ENCODE measurements at regions not wholly inside any gene's neighbourhood (a gene's known extent, or its start where the extent isn't known, plus 50 kb on each side); places are given as distances from the start of the nearest gene placed in this dataset.

DNA sequence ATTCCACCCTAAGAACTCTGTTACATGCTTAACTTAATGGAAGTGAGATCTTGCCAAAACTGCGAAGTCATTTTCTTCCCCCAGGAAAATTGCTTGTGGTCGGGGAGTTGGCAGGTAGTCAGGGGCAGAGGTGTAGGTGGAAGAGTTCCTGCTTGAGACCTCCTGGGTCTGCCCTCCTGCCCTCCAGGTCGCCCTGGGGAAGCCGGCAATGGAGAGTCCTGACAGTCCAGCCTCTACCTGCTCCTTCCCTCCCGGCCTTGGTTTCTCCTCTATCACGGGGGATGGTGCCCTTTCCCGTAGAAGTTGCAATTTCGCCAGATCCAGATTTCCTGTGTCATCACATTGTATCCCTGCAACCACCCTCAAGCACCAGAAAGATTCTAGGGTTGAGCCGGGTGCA, 463.8 kb downstream of the MATN1 start:
- no peak for DNase-seq

DNA sequence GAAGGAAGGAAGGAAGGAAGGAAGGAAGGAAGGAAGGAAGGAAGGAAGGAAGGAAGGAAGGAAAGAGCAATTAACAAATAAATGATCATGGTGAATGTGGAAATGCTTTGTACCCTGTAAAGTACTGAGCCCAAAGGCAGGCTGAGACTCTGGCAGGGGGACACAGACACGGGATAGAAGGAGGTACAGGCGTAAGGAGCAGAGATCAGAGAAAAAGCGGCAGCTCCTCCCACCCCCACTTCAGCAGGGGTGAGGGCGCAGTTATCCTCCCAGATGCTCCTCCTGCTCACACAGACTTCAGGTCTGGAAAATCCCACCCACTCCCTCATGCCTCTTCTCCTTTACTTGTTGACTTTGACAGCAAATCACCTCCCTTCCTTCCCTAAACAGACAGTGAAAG, 464.5 kb downstream of the MATN1 start:
- DNase-seq = no peak

DNA sequence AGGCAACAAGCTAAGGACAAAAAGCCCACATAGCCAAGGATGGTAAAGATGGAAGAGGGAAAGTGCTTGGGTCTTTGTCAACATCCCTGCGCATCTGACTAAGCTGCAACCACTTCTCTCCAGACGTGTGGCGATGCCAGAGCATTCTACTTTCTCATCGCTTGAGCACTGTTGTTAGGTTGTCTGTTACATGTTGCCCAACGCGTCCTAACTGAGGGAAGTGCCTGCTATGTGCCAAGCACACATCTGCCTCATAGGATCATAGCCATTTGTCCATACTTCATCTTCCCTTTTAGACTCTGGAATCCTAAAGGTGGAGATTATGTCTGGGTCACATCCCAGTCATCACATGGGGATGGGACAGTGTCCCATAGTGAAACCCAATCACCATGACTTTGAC, 464.9 kb downstream of the MATN1 start:
- no peak for DNase-seq

DNA sequence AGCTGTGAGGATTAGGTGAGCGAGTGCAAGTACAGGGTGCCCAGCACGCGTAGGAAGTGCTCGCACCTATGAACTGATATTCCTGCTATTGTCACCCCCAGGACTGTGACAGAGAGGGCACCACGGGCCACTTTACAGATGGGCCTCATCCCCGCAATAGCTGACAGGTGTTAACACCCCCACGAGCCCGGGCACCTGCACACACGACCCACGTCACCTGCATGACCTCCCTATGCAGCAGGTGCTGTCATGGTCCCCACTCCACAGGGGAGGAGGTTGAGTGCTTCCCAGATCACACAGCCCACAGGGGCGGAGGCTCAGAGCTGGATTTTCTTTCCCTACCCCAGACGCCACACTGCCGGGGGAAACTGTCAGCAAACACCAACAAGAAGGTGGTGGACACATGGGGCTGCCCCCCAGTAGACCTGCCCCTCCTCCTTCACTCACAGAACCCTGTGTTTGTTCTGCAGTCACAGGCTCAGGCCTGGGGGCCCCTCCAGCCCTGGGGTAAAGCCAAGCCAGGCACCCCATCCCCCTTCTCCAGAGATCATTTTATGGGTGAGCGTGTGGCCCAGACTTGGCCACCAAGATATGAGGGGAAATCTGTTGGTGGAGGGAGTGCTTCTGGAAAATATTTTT, 465.5 kb downstream of the MATN1 start:
- DNase-seq = no peak

DNA sequence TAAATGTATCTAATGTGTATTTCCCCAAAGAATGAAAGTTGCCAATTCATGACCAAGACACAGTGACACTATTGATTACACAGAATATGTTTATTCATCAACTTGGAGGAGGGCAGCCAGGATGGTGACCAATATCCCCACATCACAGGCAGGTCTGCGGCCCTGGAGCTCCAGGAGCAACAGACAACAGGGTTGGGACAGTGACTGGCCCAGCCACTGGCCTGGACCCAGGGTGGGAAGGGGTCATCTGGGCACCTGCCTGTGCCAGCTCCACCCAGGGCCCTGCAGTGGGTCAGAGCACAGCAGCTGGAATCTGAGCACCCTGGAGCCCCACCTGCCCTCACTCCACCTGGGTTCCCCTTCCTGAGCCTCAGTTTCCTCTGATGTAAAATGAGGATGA, 466.1 kb downstream of the MATN1 start:
- no peak for DNase-seq

DNA sequence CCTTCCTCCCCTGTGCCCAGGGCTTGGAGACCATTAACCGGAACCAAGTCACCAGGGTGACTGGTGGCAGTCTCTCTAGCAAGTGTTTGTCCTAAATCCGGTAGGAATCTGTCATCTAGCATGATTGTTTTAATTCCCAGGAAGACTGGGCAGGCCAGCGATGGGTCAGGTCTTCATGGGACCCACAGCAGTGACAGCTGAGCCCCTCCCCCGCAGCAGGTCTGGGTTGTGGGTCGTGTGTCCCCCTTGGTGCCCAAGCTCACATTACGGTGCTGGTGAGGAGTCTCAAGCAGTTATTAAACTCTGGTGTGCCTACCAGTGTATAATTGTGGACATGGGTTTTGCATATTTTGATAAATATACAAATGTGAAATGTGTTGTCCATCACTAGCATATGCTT, 466.5 kb downstream of the MATN1 start:
- DNase-seq = no peak

DNA sequence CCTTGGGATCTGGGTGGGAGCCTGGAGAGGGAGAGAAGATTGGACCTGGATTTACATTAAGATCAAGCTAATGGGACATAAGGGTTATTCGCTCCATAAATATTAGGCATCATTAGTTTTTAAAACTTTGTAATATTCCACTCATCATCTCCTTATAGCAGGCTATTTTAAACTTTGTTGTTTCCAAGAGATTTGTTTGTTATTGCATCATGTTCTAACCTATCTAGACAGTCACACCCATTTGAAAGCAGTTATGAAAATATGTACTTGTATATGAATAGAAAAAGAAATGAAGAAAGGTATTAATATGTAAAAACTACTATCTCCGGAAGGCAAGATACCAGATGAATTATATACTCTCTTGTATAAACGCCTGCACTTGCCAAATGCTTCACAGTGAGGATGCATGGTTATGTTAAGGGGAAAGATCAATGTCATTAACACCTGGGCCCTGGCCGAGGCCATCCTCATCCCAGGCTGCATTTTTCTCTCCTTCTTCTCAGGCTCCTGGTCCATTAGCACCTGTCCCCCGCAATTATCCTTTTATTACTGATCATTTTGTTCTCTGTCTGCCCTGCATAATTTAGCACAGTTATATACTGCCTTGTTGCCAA, 468.2 kb downstream of the MATN1 start:
- DNase-seq = peak; percentile 18

DNA sequence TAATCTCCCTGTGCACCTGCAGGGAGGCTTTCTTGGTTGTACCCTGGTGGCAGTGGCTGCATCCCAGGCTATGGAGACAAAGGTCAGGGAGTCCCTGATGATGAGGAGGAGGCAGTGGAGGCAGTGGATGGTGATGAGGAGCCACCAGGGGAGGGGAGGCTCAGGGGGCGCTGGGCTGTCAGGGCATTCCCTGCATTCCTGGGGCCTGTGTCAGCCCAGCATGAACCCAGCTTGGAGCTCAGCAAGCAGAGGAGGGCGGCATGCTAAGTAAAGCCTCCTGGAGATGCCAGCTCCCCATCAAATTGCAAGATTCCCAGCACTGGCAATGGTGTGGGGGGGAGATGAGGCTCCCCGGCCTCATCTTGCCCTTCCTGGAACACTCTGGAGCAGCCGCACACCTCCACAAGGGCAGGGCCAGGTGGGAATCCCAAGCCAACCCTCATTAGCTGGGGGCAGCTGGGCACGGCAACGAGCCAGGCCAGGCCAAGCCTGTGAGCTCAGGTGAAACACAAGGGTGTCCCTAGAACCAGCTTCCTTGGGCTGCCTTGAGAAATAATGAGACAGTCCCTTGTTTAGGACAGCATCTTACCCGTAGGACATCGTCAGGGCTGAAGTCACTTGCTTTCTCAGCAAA, 469.5 kb downstream of the MATN1 start:
- no peak for DNase-seq

DNA sequence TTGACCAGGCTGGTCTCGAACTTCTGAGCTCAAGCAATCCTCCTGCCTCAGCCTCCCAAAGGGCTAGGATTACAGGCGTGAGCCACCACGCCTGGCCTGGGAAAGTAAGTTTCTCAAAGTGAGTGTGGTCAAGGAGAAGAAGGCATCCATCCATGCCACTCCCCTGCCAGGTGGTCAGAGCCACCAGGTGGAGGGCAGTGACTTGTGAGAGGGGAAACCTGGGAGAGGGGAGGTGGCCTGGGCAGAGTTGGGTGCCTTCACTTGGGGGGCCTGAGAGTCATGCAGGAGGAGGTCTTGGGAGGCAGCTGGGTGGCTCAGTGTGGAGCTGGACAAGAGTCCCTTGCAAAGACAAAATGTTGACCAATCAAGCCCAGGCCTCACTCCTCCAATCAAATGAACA, 470.0 kb downstream of the MATN1 start:
- no peak for DNase-seq

DNA sequence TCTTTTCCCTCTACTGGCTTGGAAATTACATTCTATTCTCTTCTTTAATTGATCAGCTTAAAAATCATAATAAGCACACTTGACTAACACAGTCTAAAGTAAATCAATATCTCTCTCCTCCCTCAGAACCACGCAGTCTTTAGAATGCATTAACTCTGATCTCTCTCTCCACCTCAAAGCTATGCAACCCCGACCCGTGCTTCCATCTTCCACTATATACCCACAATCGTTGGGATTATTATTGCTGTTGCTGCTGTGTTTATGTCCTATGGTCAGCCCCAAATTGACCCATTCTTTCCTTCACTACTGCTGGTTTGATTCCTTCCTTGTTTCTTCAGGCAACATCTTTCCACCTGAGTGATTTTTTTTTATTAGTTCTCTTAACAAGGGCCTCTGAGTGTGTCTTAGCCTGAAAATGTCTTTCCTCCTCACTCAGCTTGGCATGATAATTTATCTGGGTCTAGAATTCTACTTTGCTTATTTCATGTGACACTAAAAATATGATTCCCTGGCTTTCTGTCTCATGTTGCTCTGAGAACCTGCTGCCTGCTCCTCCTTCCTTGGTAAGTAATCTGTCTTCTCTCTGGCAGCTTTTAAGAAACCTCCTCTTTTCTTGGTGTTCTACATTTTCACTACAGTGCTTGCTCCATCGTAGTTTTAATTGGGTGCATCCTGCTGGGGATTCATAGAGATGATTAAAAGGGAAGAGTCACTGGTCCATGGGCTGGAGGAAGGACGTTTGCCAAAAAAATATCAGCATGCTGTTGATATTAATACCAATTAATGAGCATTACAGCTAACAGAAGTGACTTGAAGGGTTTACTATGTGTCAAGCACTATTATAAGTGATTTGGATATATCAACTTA, 472.2 kb downstream of the MATN1 start:
- no peak for DNase-seq

DNA sequence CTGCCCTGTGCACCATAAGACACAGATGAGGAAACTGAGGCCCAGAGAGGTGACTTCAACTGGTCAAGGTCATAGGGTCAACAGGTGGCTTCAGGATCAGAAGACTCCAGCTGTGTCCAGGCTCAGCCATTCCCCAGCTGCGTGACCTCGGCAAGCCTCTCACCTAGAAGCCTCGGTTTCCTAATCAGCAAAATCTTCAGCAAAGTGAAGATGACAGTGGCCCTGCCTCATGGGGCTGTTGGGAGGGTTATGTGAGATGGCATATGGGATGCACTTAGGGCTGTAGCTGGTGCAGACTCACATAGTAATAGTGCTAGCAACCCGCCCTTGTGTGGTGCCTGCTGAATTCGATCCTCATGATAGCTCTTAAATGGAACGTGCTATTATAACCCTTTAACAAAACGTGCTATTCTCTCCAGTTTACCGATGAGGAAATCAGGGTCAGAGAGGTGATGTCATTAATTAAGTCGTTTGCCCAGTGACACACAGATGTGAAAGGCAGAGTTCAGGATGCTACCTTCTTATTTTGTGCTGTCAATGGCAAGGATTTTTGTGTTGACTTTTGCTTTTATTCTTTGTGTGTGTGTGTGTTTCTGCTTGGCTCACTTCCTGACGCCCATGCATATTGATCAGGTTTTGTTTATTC, 472.9 kb downstream of the MATN1 start:
- no peak for DNase-seq

DNA sequence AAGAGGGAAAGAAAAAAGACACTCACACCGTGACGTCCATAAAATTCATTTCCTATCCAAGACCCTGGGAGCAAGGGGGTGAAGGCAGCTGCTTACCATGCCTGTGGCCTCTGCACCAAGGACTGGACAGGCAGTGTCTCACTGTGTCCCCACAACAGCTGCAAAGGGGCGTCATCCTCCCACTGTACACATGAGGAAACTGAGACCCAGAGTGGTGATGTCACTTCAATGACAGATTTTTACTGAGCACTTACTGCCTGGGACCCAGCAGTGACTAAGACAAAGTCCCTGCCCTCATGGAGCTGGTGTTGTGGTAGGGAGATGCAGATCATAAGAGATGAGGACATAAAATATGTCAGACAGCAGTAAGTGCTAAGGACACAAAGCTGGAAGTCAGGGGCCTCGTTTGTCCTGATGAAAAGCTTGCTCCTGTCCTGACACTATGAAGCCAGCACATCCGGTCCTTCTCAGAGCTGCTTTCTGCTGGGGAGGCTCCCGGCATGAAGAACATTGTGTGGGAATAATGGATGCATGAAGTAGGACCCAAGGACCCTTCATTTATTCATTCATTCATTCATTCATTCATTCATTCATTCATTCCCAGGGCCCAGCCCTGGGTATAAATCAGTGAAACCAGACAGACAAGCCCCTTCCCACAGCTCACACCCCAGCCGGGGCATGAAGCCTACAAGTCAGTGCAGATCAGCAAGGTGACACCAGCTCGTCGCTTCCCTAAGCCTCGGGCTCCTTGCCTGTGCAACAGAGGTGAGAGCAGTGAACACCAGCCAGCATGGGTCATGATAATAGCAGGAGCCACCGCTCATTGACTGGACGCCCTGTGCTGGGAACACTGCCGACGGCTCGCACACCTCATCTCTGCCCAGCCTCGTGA, 473.7 kb downstream of the MATN1 start:
- DNase-seq = no peak

DNA sequence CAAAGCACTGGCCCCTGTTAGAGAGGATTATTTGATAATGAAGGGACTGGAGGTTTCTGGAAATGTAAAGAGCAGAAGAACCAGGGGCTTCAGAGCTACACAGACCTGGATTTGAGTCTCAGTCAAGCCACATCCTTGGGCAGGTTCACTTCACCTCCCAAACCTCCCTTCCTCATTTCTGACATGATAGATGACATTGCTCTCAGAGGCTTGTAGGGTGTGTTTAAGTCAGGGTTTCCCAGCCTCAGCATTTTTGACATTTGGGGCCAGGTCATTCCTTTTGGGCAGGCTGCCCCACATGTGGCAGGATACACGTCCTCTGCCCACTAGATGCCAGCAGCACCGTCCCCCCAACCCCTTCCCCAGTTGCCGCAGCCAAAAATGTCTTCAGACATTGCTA, 474.6 kb downstream of the MATN1 start:
- DNase-seq = no peak

DNA sequence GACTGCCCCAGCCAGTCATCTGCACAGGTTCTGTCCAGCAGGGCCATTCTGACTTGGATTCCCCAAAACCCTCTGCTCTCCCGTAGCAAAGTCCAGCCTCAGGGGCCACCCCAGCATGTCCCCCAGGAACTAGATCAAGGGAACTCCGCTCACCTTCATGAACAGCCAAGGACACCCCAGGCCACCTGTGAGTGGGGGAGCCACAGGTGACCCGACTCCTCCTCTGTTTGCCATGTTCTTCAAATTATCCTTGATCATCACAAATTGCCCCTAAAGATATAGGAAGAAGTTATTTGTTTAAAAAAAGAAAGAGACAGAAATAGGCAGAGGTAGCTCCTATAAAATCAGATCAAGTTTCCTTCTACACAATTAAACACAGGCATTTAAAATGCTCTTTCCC, 475.0 kb downstream of the MATN1 start:
- DNase-seq = no peak

DNA sequence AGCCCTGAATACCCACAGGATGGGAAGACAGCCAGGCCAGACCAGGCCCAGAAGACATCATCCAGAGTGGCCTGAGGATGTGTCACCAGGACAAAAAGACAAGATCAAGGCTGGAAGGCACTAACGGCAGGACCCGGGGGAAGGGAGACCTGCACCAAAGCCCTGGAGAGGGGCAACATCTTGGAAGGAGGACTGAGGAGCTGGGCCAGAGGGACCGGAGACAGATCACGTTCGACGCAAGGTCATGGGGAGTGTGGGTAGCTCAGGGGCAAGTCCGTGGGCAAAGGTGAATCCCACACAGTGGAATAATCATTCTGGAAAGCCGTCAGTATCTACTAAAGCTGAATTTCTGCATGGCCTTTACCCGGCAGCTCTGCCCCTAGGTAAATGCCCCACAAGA, 478.6 kb downstream of the MATN1 start:
- no peak for DNase-seq

DNA sequence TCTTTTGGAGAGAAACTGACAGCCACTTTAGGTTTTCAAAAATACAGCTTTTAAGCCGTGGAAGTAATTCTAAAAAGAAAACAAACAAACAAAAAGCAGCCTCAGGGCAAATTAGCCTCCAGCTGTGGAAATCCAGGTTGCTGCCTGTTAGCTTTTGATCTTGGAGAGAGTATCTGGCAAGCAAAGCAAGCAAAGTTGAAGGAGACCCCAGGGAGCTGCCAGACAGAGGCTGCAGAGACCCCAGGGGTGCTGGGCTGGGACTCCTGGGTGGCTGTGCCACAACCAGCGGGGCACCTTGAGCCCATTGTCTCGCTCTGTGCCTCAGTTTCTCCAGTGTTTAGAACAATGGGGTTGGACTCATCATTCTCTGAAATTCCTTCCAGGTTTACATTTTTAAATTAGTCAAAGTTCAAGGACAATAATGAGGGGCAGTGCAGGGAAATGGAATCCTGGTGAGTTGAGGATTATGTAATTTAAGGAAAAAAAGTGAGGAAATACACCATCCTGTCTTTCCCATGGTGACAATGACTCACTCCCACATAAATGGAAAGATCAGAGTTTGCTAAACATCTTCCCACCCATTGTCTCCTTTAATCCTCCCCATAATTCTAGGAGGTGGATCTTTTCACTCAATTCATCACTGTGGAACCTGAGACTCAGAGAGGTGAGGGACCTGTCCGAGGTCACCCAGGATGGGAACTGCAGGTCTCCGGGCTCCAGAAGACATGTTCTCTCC, 480.5 kb downstream of the MATN1 start:
- peak; percentile 9 for DNase-seq

DNA sequence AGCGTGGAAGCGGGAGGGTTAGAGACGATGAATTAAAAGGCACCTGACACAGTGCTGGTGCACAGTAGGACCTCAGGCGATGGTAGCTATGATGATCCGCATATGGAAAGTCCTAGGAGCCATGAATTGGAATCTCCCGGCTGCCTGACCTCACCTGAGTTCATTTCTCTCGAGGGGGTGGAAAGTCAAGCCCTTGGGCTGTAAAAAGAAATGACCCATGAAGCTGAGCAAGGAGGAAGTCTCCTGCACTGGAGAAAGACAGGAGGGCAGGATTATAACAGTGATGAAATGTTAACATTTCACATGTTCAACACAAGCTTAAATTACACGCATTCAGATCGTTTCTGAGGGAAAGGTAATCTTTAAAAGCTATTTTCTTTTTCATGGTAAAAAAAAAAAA, 481.2 kb downstream of the MATN1 start:
- no peak for DNase-seq

DNA sequence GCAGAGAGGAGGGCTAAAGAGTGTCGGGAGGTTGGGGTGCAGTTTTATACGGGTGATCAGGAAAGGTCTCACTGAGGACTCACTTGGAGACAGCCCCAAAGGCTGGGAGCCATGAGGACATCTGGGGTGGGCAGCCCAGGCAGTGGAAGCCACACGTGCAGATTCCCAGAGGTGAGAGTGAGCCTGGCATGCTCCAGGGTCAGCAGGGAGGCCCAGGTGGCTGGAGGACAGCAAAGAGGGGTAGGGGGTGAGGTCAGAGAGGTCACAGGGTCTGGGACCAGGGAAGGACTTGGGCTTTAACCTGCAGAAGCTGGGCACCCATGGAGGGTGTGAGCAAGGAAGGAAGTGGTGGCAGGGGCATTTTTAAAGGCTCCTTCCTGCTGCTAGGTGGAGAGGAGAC, 481.7 kb downstream of the MATN1 start:
- DNase-seq = no peak

DNA sequence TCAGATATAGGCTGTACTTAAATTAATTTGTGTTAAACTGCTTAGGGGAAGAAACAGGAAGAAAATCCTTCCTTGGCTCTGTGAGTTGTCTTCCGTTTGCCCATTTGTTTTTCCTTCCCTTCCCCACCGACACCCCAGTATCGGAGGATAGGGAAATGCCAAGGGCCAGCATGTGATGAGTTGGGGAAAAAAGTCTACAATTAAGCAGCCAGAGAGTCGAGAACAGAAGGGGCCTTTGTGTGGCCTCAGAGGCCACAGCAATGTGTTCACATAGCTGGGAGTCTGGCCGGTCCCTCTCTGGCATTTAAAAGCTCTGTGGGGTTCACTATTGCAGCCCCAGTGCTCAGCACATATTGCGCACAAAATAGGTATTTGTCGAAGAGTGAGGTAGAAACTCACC, 489.3 kb downstream of the MATN1 start:
- DNase-seq = no peak

DNA sequence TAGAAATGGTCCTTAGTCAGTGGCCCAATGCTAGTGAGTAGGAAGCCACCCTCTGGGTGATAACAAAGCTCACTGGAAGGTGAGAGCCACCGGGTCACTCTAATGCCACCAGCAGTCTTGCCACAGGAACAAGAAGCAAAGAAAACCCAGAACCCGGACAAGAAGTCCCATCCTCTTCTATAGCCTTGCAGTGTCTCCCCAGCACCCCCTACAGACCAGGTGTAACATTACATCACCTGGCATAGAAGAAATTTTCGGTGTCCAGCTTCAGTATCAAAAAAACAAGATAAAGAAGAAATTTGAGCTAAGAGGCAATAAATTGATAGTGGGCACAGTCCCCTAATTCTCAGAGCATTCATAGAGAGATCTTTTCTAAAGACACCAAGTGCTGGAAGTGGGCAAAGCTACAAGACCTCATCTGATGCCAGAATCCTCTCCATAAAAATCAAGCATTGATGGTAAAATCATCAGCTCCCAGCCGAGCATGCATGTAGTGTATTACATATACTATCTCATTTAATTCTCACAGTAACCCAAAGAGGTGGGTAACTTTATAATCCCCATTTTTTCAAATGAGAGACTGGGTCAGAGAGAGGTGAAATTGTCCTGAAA, 491.0 kb downstream of the MATN1 start:
- no peak for DNase-seq

DNA sequence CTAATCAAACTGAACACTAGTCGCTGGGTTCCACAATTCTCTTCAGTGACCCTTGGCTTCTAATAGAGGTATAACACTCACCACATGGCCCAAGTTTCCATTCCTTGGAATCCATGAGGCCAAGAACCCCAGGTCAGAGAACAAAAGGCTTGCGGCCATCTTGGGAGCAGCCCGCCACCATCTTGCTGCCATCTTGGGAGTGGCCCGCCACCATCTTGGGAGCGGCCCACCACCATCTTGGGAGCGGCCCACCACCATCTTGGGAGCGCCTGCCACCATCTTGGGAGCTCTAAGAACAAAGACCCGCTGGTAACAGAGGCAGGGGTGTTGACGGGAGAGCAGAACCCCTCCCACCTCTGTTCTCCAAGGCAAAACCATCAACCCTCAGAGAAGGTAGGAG, 493.4 kb downstream of the MATN1 start:
- no peak for DNase-seq

Measured in NCI-H1105 treated with DMSO at 0.1 percent for 48 hours (cell line).